ENCODE measurements at regions not wholly inside any gene's neighbourhood (a gene's known extent, or its start where the extent isn't known, plus 50 kb on each side); places are given as distances from the start of the nearest gene placed in this dataset.

DNA sequence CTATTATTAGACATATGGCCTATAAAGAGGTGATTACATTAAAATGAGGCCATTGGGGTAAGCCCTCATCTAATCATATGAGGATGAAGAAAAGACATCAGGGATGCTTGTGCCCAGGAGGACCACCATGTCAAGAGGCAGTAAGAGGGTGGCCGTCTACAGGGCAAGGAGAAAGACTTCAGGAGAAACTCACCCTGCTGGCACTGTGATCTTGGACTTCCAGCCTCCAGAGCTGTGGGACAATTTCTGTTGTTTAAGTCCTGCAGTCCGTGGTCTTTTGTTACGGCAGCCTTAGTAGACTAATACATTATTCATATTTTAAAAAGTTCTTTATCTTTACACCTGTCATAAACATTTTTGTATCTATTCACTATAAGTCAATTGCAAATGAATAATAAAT is 290.0 kb downstream of the PRL start:
- ATAC-seq (ENCODE audit: insufficient number of reproducible peaks, low FRiP score, low read depth): no peak
- no peaks in the 10 kb centered on the region for H3K27me3 ChIP-seq (replicated peaks; ENCODE audit: insufficient read depth)
- TF ChIP-seq, protein P1, sequence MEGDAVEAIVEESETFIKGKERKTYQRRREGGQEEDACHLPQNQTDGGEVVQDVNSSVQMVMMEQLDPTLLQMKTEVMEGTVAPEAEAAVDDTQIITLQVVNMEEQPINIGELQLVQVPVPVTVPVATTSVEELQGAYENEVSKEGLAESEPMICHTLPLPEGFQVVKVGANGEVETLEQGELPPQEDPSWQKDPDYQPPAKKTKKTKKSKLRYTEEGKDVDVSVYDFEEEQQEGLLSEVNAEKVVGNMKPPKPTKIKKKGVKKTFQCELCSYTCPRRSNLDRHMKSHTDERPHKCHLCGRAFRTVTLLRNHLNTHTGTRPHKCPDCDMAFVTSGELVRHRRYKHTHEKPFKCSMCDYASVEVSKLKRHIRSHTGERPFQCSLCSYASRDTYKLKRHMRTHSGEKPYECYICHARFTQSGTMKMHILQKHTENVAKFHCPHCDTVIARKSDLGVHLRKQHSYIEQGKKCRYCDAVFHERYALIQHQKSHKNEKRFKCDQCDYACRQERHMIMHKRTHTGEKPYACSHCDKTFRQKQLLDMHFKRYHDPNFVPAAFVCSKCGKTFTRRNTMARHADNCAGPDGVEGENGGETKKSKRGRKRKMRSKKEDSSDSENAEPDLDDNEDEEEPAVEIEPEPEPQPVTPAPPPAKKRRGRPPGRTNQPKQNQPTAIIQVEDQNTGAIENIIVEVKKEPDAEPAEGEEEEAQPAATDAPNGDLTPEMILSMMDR (IDR thresholded peaks at IDR 0.05): no peak

DNA sequence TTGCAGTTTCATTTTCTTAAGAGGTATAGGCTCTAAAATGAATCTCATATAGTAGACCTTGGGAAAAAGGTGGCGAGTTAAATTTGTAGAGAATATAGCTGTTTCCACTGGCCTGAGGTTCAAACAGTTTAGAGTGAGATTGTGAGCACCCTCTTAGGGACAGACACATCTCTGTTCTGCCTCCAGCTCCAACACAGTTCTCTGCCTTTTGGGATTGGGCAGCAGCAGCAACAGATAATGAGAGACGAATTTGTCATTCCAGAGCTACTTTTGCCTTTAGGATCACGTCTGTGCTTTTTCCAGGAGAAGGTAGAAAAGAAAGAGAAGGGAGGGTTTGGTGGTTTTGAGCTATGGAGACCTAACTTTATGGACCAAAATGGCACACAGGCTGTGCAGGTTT is 289.4 kb downstream of the PRL start:
- ATAC-seq (ENCODE audit: insufficient number of reproducible peaks, low FRiP score, low read depth): no peak
- Histone ChIP-seq H3K4me3 (no peak overlapping the region), H3K27me3 (replicated peaks; ENCODE audit: insufficient read depth) (no peaks in the 10 kb centered on the region), H3K9me3 (no peaks in the 10 kb centered on the region), H3K4me1 (ENCODE audit: control insufficient read depth in 1 of 2, low read depth in 2 of 2) (peaks cover 0 to 6% of the 10 kb centered on the region in 2 donors), H3K27ac (no peak overlapping the region), H3K36me3 (no peaks in the 10 kb centered on the region)
- TF ChIP-seq, protein P1 (IDR thresholded peaks at IDR 0.05): no peak
- DNase-seq (ENCODE audit: low spot score): no peak

More for the DNA sequence above, 290.0 kb downstream of the PRL start:
- no peak for DNase-seq (ENCODE audit: low spot score)
- Histone ChIP-seq H3K4me1 (ENCODE audit: control insufficient read depth in 1 of 2, low read depth in 2 of 2) (peaks cover 0 to 6% of the 10 kb centered on the region in 2 donors), H3K4me3 (no peak overlapping the region), H3K27ac (no peak overlapping the region), H3K36me3 (no peaks in the 10 kb centered on the region), H3K9me3 (no peaks in the 10 kb centered on the region)

DNA sequence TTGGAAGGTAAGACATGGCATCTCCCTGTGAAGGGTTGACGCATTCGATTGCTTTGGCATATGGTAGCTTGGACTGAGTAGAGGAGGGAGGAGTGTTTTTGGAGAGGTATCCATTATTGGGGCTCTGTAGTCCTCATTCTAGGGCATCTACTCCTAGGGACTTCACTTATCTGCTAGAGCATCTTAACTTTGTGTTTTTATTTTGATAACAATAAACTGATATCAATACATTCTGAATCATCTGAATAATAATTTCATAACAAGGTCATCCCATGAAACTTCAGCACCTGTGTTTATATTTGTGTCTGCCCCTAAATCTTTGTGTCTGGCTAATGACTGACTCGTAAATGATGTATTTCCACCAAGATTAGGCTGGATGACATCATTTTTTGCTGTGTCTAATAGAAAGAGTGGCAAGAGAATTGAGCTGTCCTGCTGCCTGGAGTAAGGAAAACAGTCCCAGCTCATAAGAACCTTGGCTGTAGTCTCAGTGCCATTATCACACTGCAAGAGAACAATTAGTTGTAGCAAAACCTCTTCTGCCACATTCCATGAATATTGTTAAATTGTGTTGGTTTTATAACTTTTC is 288.5 kb downstream of the PRL start:
- TF ChIP-seq, protein P1 (IDR thresholded peaks at IDR 0.05): no peak
- no peak overlapping the region for H3K4me3 ChIP-seq
- H3K9me3 ChIP-seq: no peaks in the 10 kb centered on the region
- no peaks in the 10 kb centered on the region for H3K36me3 ChIP-seq
- H3K27ac ChIP-seq: no peak overlapping the region
- no peak for DNase-seq (ENCODE audit: low spot score)
- no peaks in the 10 kb centered on the region for H3K27me3 ChIP-seq (replicated peaks; ENCODE audit: insufficient read depth)
- H3K4me1 ChIP-seq (ENCODE audit: control insufficient read depth in 1 of 2, low read depth in 2 of 2): peaks cover 0 to 5% of the 10 kb centered on the region in 2 donors
- ATAC-seq (ENCODE audit: insufficient number of reproducible peaks, low FRiP score, low read depth): no peak

- DNase-seq (ENCODE audit: low spot score): no peak
- Histone ChIP-seq H3K4me1 (ENCODE audit: control insufficient read depth in 1 of 2, low read depth in 2 of 2) (no peaks in the 10 kb centered on the region), H3K9me3 (no peaks in the 10 kb centered on the region), H3K27ac (no peak overlapping the region), H3K36me3 (no peaks in the 10 kb centered on the region), H3K27me3 (replicated peaks; ENCODE audit: insufficient read depth) (no peaks in the 10 kb centered on the region), H3K4me3 (no peak overlapping the region)
- TF ChIP-seq, protein P1 (IDR thresholded peaks at IDR 0.05): no peak
- no peak for ATAC-seq (ENCODE audit: insufficient number of reproducible peaks, low FRiP score, low read depth)
Observed at GRCh38 chr6:22010102-22010501, 286.7 kb downstream of the PRL start.

DNA sequence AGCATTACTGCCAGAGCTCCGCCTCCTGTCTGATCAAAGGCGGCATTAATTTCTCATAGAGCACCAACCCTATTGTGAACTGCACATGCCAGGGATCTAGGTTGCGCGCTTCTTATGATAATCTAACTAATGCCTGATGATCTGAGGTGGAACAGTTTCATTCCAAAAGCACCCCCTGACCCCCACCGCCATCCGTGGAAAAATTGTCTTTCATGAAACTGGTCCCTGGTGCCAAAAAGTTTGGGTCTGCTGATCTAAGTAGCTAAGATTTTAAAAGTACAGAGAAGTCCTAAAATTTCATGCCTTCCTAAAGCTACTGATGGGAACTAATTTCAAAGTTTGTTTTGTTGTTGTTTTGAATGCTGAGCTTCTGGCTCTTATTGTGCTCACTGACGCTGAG is 281.6 kb downstream of the PRL start:
- no peaks in the 10 kb centered on the region for H3K27me3 ChIP-seq (replicated peaks; ENCODE audit: insufficient read depth)
- no peak overlapping the region for H3K4me3 ChIP-seq
- TF ChIP-seq, protein P1 (IDR thresholded peaks at IDR 0.05): no peak
- no peak overlapping the region for H3K27ac ChIP-seq
- ATAC-seq (ENCODE audit: insufficient number of reproducible peaks, low FRiP score, low read depth) (no peak), DNase-seq (ENCODE audit: low spot score) (no peak)
- no peaks in the 10 kb centered on the region for H3K36me3 ChIP-seq
- no peaks in the 10 kb centered on the region for H3K4me1 ChIP-seq (ENCODE audit: control insufficient read depth in 1 of 2, low read depth in 2 of 2)
- H3K9me3 ChIP-seq: no peaks in the 10 kb centered on the region
